H1 (cell line): ENCODE measurements at regions not wholly inside any gene's neighbourhood (a gene's known extent, or its start where the extent isn't known, plus 50 kb on each side); places are given as distances from the start of the nearest gene placed in this dataset.

Experiments
- CTCF ChIA-PET: fragments of 300-600 bp; sonication (Branson Sonifier 250); formaldehyde crosslinking; loops from one replicate; lab custom pipeline; 2021; ENCODE audit not compliant: partially characterized antibody; lab: Charles Lee
- POLR2A ChIA-PET: fragments of 300-600 bp; sonication (Branson Sonifier 250); formaldehyde crosslinking; loops from one replicate; lab custom pipeline; 2021; ENCODE audit warnings: inconsistent platforms; ENCODE audit not compliant: partially characterized antibody; lab: Charles Lee
- DNase-seq, 2 experiments: peaks; one replicate each; pipeline versions ENCODE4 v3.0.0 to v3.0.0-alpha.2; 2010 to 2022; ENCODE audit warnings: low spot score in 2 of 2, low read depth in 1 of 2, mixed read lengths in 1 of 2
- FAIRE-seq: peaks from 2 replicates; lab custom pipeline; 2011; peaks lifted over from hg19 to GRCh38; lab: Jason Lieb, UNC
- H2AFZ ChIP-seq: 2 replicates; pipeline ENCODE4 v1.8.1; 2012; ENCODE audit warnings: low read length, inconsistent platforms
- H2AK5ac ChIP-seq: 2 replicates; pipeline ENCODE4 v1.6.1; 2013; ENCODE audit warnings: low read depth, low read length
- H2BK120ac ChIP-seq: replicated peaks from 2 replicates; pipeline ENCODE3; 2013; ENCODE audit warnings: low read depth, low read length, inconsistent platforms
- H2BK12ac ChIP-seq: 2 replicates; pipeline ENCODE4 v1.6.1; 2013; ENCODE audit warnings: low read depth, low read length
- H2BK15ac ChIP-seq: 2 replicates; pipeline ENCODE4 v1.6.1; 2013; ENCODE audit warnings: low read length
- H2BK20ac ChIP-seq: 2 replicates; pipeline ENCODE4 v1.6.1; 2013; ENCODE audit warnings: low read length
- H2BK5ac ChIP-seq: 2 replicates; pipeline ENCODE4 v1.6.1; 2013; ENCODE audit warnings: low read depth, low read length
- H3K14ac ChIP-seq: 2 replicates; pipeline ENCODE4 v1.6.1; 2013; ENCODE audit warnings: inconsistent platforms; ENCODE audit not compliant: insufficient read length
- H3K18ac ChIP-seq: 2 replicates; pipeline ENCODE4 v1.6.1; 2013; ENCODE audit warnings: low read length; ENCODE audit errors: extremely low read depth
- H3K23ac ChIP-seq: 2 replicates; pipeline ENCODE4 v1.6.1; 2013; ENCODE audit warnings: inconsistent platforms; ENCODE audit not compliant: insufficient read length
- H3K23me2 ChIP-seq: 2 replicates; pipeline ENCODE4 v1.6.1; 2013; ENCODE audit warnings: low read depth, low read length
- H3K27ac ChIP-seq: 2 replicates; pipeline ENCODE4 v1.6.1; 2011; ENCODE audit warnings: low read depth, low read length, inconsistent platforms
- H3K27me3 ChIP-seq, 4 experiments: replicated peaks in 1 of 4; 1 replicate in 1 of 4; 2 replicates in 3 of 4; pipeline versions ENCODE4 v1.6.1 to v1.8.1; 2011 to 2013; ENCODE audit warnings: low read length in 3 of 4, mild to moderate bottlenecking in 3 of 4, inconsistent platforms in 2 of 4, mixed read lengths in 2 of 4, moderate library complexity in 1 of 4; ENCODE audit not compliant: control insufficient read depth in 3 of 4, insufficient read depth in 3 of 4; ENCODE audit errors: extremely low read depth in 1 of 4
- H3K36me3 ChIP-seq, 4 experiments: 2 replicates each; pipeline versions ENCODE4 v1.6.1 to v1.8.1; 2011 to 2013; ENCODE audit warnings: mild to moderate bottlenecking in 4 of 4, low read length in 3 of 4, moderate library complexity in 2 of 4, control low read depth in 1 of 4, inconsistent platforms in 1 of 4; ENCODE audit not compliant: insufficient read depth in 4 of 4, control insufficient read depth in 2 of 4
- H3K4ac ChIP-seq: replicated peaks from 2 replicates; pipeline ENCODE3; 2013; ENCODE audit warnings: low read length, low read depth, mixed read lengths, inconsistent platforms; ENCODE audit not compliant: insufficient read length
- H3K4me1 ChIP-seq, 4 experiments: replicated peaks in 1 of 4; 1 replicate in 1 of 4; 2 replicates in 3 of 4; pipeline versions ENCODE4 v1.6.1 to v1.8.1; 2011 to 2013; ENCODE audit warnings: low read length in 3 of 4, inconsistent platforms in 2 of 4, mixed read lengths in 1 of 4; ENCODE audit not compliant: insufficient read depth in 4 of 4, control insufficient read depth in 3 of 4
- H3K4me2 ChIP-seq, 2 experiments: 2 replicates each; pipeline versions ENCODE4 v1.6.1 to v1.8.1; 2011 to 2013; ENCODE audit warnings: low read depth in 2 of 2, low read length in 2 of 2, control low read depth in 1 of 2, inconsistent platforms in 1 of 2, mild to moderate bottlenecking in 1 of 2; ENCODE audit not compliant: insufficient read depth in 1 of 2
- H3K4me3 ChIP-seq, 4 experiments: fragments of 200-600, 300-600 bp in 1 of 4; sonication (generic), shearing (Covaris generic), sonication (Bioruptor Twin) in 1 of 4; 2 replicates each; pipeline versions ENCODE4 v1.5.1 to v1.8.1; 2011 to 2016; ENCODE audit warnings: low read length in 4 of 4, low read depth in 3 of 4, control low read depth in 2 of 4, inconsistent platforms in 2 of 4, mild to moderate bottlenecking in 2 of 4, mixed read lengths in 1 of 4, moderate library complexity in 1 of 4; ENCODE audit not compliant: insufficient read depth in 2 of 4; ENCODE audit errors: extremely low read depth in 1 of 4
- H3K56ac ChIP-seq: replicated peaks from 2 replicates; pipeline ENCODE3; 2013; ENCODE audit warnings: low read depth, mild to moderate bottlenecking, mixed read lengths, low read length, inconsistent platforms; ENCODE audit not compliant: insufficient read length
- H3K79me1 ChIP-seq: 2 replicates; pipeline ENCODE4 v1.6.1; 2013; ENCODE audit warnings: low read depth, low read length, control low read depth
- H3K79me2 ChIP-seq, 2 experiments: 2 replicates each; pipeline versions ENCODE4 v1.6.1 to v1.8.1; 2012 to 2013; ENCODE audit warnings: low read length in 2 of 2, mild to moderate bottlenecking in 2 of 2, inconsistent platforms in 1 of 2; ENCODE audit not compliant: insufficient read depth in 2 of 2, control insufficient read depth in 1 of 2
- H3K9ac ChIP-seq, 4 experiments: replicated peaks in 1 of 4; 1 replicate in 1 of 4; 2 replicates in 3 of 4; pipeline versions ENCODE4 v1.6.1 to v1.8.1; 2011 to 2013; ENCODE audit warnings: low read depth in 3 of 4, low read length in 3 of 4, control low read depth in 2 of 4, mild to moderate bottlenecking in 2 of 4, moderate library complexity in 2 of 4, inconsistent platforms in 1 of 4; ENCODE audit errors: extremely low read depth in 1 of 4
- H3K9me3 ChIP-seq, 2 experiments: 2 replicates each; pipeline versions ENCODE4 v1.6.1 to v1.8.1; 2012 to 2013; ENCODE audit warnings: mild to moderate bottlenecking in 2 of 2, moderate library complexity in 2 of 2, control low read depth in 1 of 2, inconsistent platforms in 1 of 2, low read depth in 1 of 2, low read length in 1 of 2, mixed read lengths in 1 of 2; ENCODE audit not compliant: insufficient read depth in 2 of 2
- H4K20me1 ChIP-seq, 2 experiments: replicated peaks in 1 of 2; 2 replicates each; pipeline versions ENCODE3 to v1.8.1; 2011 to 2013; ENCODE audit warnings: inconsistent platforms in 2 of 2, low read length in 2 of 2, mild to moderate bottlenecking in 1 of 2; ENCODE audit not compliant: insufficient read depth in 2 of 2, control insufficient read depth in 1 of 2
- H4K5ac ChIP-seq: 2 replicates; pipeline ENCODE4 v1.6.1; 2013; ENCODE audit warnings: low read length, low read depth, mixed read lengths, inconsistent platforms; ENCODE audit not compliant: insufficient read length
- H4K8ac ChIP-seq: 2 replicates; pipeline ENCODE4 v1.8.0; 2013; ENCODE audit warnings: mild to moderate bottlenecking, moderate library complexity, low read length, inconsistent platforms; ENCODE audit not compliant: insufficient read depth; ENCODE audit errors: extremely low read depth
- H4K91ac ChIP-seq: replicated peaks from 2 replicates; pipeline ENCODE3; 2013; ENCODE audit warnings: low read length, mixed read lengths, inconsistent platforms; ENCODE audit not compliant: insufficient read length
- BCL11A ChIP-seq, 2 experiments: IDR thresholded peaks; one replicate each; pipeline ENCODE4 v1.6.1; 2011; ENCODE audit warnings: low read depth in 2 of 2, low read length in 2 of 2, mild to moderate bottlenecking in 2 of 2
- EGR1 ChIP-seq: IDR thresholded peaks from 2 replicates; pipeline ENCODE4 v1.6.1; 2011; ENCODE audit warnings: low read depth, low read length, borderline replicate concordance
- GABPA ChIP-seq: IDR thresholded peaks from 2 replicates; pipeline ENCODE4 v1.6.1; 2011; ENCODE audit warnings: mild to moderate bottlenecking, low read length, moderate library complexity, borderline replicate concordance; ENCODE audit not compliant: insufficient read depth
- GTF2F1 ChIP-seq: IDR thresholded peaks from 2 replicates; pipeline ENCODE4 v1.6.1; 2012; ENCODE audit warnings: low read depth, low read length, improper control_type of control experiment, borderline replicate concordance
- JUND ChIP-seq: IDR thresholded peaks from 2 replicates; pipeline ENCODE4 v1.6.1; 2011; ENCODE audit warnings: mild to moderate bottlenecking, improper control_type of control experiment, low read length
- KDM5A ChIP-seq: fragments of 200-600 bp; IDR thresholded peaks from 2 replicates; pipeline ENCODE4 v1.7.1; 2012; ENCODE audit warnings: mild to moderate bottlenecking, low read length, inconsistent platforms, mixed read lengths
- RAD21 ChIP-seq, 2 experiments: IDR thresholded peaks in 1 of 2; conservative IDR thresholded peaks in 1 of 2; 2 replicates each; pipeline ENCODE4 v1.6.1; 2011; ENCODE audit warnings: low read depth in 2 of 2, low read length in 2 of 2, improper control_type of control experiment in 1 of 2, inconsistent platforms in 1 of 2, mild to moderate bottlenecking in 1 of 2, moderate library complexity in 1 of 2
- RBBP5 ChIP-seq: IDR thresholded peaks from 2 replicates; pipeline ENCODE4 v1.7.1; 2012; ENCODE audit warnings: low read depth, mild to moderate bottlenecking, inconsistent platforms, low read length, moderate library complexity, borderline replicate concordance
- RFX5 ChIP-seq: IDR thresholded peaks from 2 replicates; pipeline ENCODE4 v1.6.1; 2011; ENCODE audit warnings: low read depth, low read length, improper control_type of control experiment, borderline replicate concordance
- RNF2 ChIP-seq: fragments of 200-900, 300-1000 bp; sonication (generic); IDR thresholded peaks from 2 replicates; pipeline ENCODE4 v1.7.1; 2016; ENCODE audit warnings: borderline replicate concordance, low read depth, mild to moderate bottlenecking, antibody characterized with exemption, low read length; ENCODE audit not compliant: poor library complexity, severe bottlenecking; ENCODE audit errors: missing control alignments
- RXRA ChIP-seq: IDR thresholded peaks from 2 replicates; pipeline ENCODE4 v1.6.1; 2011; ENCODE audit warnings: low read depth, mild to moderate bottlenecking, low read length, moderate library complexity; ENCODE audit not compliant: insufficient read depth
- WGBS, 2 experiments: shearing (Covaris generic) in 1 of 2; methylation state at CpG; one replicate each; pipeline versions ENCODE4 v1.1.6 to v1.1.7; 2013 to 2015; ENCODE audit warnings: low lambda C conversion rate in 2 of 2, mixed read lengths in 2 of 2, inconsistent platforms in 1 of 2, low coverage in 1 of 2, missing lambda C conversion rate in 1 of 2; ENCODE audit not compliant: insufficient replicate concordance in 2 of 2, insufficient coverage in 1 of 2, insufficient read length in 1 of 2; ENCODE audit errors: extremely low coverage in 1 of 2, missing lambda C conversion rate in 1 of 2; 5-methylcytosine and 5-hydroxymethylcytosine counted together
- TF ChIP-seq, protein P1 (sequence below): IDR thresholded peaks from 2 replicates; pipeline ENCODE4 v1.6.1; 2012; ENCODE audit warnings: inconsistent platforms

DNA sequence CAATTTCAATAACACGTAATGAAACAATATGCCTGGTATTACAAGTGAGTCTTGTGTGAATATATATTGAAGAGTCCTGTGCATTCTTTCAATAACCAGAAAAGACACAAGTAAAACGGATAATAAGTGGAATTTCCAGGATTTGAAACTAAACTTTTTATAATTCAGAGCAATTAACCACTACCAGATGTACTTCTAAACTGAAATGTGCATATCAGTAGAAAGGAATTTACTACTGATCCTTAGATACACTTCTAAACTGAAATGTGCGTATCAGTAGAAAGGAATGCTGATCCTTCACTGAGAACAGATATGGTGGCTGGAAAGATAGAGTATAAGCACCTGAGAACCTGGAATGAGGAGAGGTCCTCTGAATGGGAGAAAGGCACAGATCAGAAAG lies 470.9 kb upstream of the SPHKAP start:
- Histone ChIP-seq H3K4me2 (no peak overlapping the region), H3K27ac (no peak overlapping the region), H4K8ac (no peak overlapping the region), H3K23ac (no peak overlapping the region), H3K4ac (no peak overlapping the region), H2BK5ac (no peak overlapping the region), H2AFZ (no peak overlapping the region), H3K18ac (no peak overlapping the region), H3K9ac (no peak overlapping the region), H4K5ac (no peak overlapping the region), H2BK15ac (no peak overlapping the region), H4K20me1 (no peaks in the 10 kb centered on the region), H3K79me1 (no peaks in the 10 kb centered on the region), H2BK20ac (no peak overlapping the region), H3K79me2 (no peaks in the 10 kb centered on the region), H3K27me3 (no peaks in the 10 kb centered on the region), H3K56ac (no peak overlapping the region), H2BK12ac (no peak overlapping the region), H2AK5ac (no peak overlapping the region), H3K14ac (no peak overlapping the region), H3K23me2 (no peaks in the 10 kb centered on the region; the same call in 1 of the 2 replicates), H3K4me3 (no peak overlapping the region), H3K4me1 (no peaks in the 10 kb centered on the region), H3K36me3 (no peaks in the 10 kb centered on the region), H3K9me3 (no peaks in the 10 kb centered on the region), H4K91ac (no peak overlapping the region)
- DNase-seq (no peak), FAIRE-seq (no peak)
- CTCF ChIA-PET: interaction anchor here (0.6 kb wide), 2 partner anchors 53 to 333 kb away, joined by 3 read pairs; no protein-coding TSS in a partner anchor
- POLR2A ChIA-PET: no interaction called here
- 80% methylated on average over 3 of the region's 3 CpGs; no CpG with 5 or more reads in 1 of the 2 experiments for WGBS, 2 experiments
- TF ChIP-seq GABPA: no peak
- TF ChIP-seq RNF2: no peak
- TF ChIP-seq BCL11A (IDR thresholded peaks at IDR 0.05; ENCODE audit: low read depth in 2 of 2, low read length in 2 of 2): no peak
- TF ChIP-seq RFX5: no peak
- no peak for TF ChIP-seq RXRA
- no peak for TF ChIP-seq EGR1
- TF ChIP-seq RAD21 (IDR thresholded peaks at IDR 0.05 in 1 of 2, conservative IDR thresholded peaks at IDR 0.05 in 1 of 2; ENCODE audit: low read depth in 2 of 2, low read length in 2 of 2): no peak
- no peak for TF ChIP-seq RBBP5
- TF ChIP-seq GTF2F1: no peak
- no peak for TF ChIP-seq JUND
- no peak for TF ChIP-seq KDM5A
- TF ChIP-seq, protein P1, sequence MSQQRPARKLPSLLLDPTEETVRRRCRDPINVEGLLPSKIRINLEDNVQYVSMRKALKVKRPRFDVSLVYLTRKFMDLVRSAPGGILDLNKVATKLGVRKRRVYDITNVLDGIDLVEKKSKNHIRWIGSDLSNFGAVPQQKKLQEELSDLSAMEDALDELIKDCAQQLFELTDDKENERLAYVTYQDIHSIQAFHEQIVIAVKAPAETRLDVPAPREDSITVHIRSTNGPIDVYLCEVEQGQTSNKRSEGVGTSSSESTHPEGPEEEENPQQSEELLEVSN: no peak
- TF ChIP-seq, all 59 proteins: peak for 0
- no peak overlapping the region for H2BK120ac ChIP-seq
